H9 (cell line): ENCODE measurements at regions not wholly inside any gene's neighbourhood (a gene's known extent, or its start where the extent isn't known, plus 50 kb on each side); places are given as distances from the start of the nearest gene placed in this dataset.

Experiments used
- DNase-seq: peaks from one replicate; pipeline ENCODE4 v3.0.0-alpha.2; 2017
- H2AFZ ChIP-seq: one replicate; pipeline ENCODE4 v1.6.1; 2013; ENCODE audit warnings: mild to moderate bottlenecking, low read length, control low read depth, moderate library complexity
- H2AK5ac ChIP-seq: 2 replicates; pipeline ENCODE4 v1.6.1; 2013; ENCODE audit warnings: low read length, control low read depth, mixed read lengths; ENCODE audit not compliant: insufficient read length
- H2BK120ac ChIP-seq: one replicate; pipeline ENCODE4 v1.6.1; 2013; ENCODE audit warnings: low read depth, mild to moderate bottlenecking, low read length, control low read depth, inconsistent platforms; ENCODE audit not compliant: poor library complexity, severe bottlenecking
- H2BK12ac ChIP-seq: 2 replicates; pipeline ENCODE4 v1.6.1; 2013; ENCODE audit warnings: low read length, control low read depth, mixed read lengths, low read depth; ENCODE audit not compliant: insufficient read length
- H2BK15ac ChIP-seq: 2 replicates; pipeline ENCODE4 v1.6.1; 2013; ENCODE audit warnings: low read depth, low read length, control low read depth
- H2BK20ac ChIP-seq: one replicate; pipeline ENCODE4 v1.6.1; 2013; ENCODE audit warnings: low read depth, mild to moderate bottlenecking, low read length, control low read depth, inconsistent platforms; ENCODE audit not compliant: poor library complexity, severe bottlenecking
- H2BK5ac ChIP-seq: 2 replicates; pipeline ENCODE4 v1.6.1; 2013; ENCODE audit warnings: low read length, control low read depth, mixed read lengths; ENCODE audit not compliant: insufficient read length
- H3K14ac ChIP-seq: 2 replicates; pipeline ENCODE4 v1.6.1; 2013; ENCODE audit warnings: low read length, control low read depth; ENCODE audit not compliant: insufficient read depth
- H3K18ac ChIP-seq: 2 replicates; pipeline ENCODE4 v1.6.1; 2013; ENCODE audit warnings: low read depth, mild to moderate bottlenecking, mixed read lengths, low read length, control low read depth; ENCODE audit not compliant: insufficient read length
- H3K23ac ChIP-seq: 2 replicates; pipeline ENCODE4 v1.6.1; 2013; ENCODE audit warnings: low read length, control low read depth, mixed read lengths, low read depth; ENCODE audit not compliant: insufficient read length
- H3K23me2 ChIP-seq: 2 replicates; pipeline ENCODE4 v1.6.1; 2013; ENCODE audit warnings: low read depth, mild to moderate bottlenecking, mixed read lengths, low read length, control low read depth; ENCODE audit not compliant: insufficient read length, poor library complexity, severe bottlenecking
- H3K27ac ChIP-seq: 2 replicates; pipeline ENCODE4 v1.5.1; 2013; ENCODE audit warnings: low read length, control low read depth, mixed read lengths, low read depth; ENCODE audit not compliant: insufficient read length
- H3K27me3 ChIP-seq: 2 replicates; pipeline ENCODE4 v1.6.1; 2013; ENCODE audit warnings: low read length, control low read depth, inconsistent platforms; ENCODE audit not compliant: insufficient read depth
- H3K4ac ChIP-seq: 2 replicates; pipeline ENCODE4 v1.6.1; 2013; ENCODE audit warnings: low read depth, mild to moderate bottlenecking, control low read depth, inconsistent platforms, low read length, moderate library complexity
- H3K4me1 ChIP-seq: 2 replicates; pipeline ENCODE4 v1.6.1; 2013; ENCODE audit warnings: low read length, control low read depth, inconsistent platforms; ENCODE audit not compliant: insufficient read depth
- H3K4me2 ChIP-seq: 2 replicates; pipeline ENCODE4 v1.6.1; 2013; ENCODE audit warnings: low read length, control low read depth, mixed read lengths; ENCODE audit not compliant: insufficient read length, insufficient read depth
- H3K56ac ChIP-seq: 2 replicates; pipeline ENCODE4 v1.6.1; 2013; ENCODE audit warnings: low read depth, mild to moderate bottlenecking, mixed read lengths, low read length, control low read depth; ENCODE audit not compliant: insufficient read length
- H3K79me1 ChIP-seq: 2 replicates; pipeline ENCODE4 v1.6.1; 2013; ENCODE audit warnings: low read depth, mild to moderate bottlenecking, moderate library complexity, low read length, control low read depth, inconsistent platforms; ENCODE audit not compliant: insufficient read depth, poor library complexity, severe bottlenecking
- H3K79me2 ChIP-seq: 2 replicates; pipeline ENCODE4 v1.6.1; 2013; ENCODE audit warnings: low read length, control low read depth, inconsistent platforms; ENCODE audit not compliant: insufficient read depth
- H3K9ac ChIP-seq: 2 replicates; pipeline ENCODE4 v1.6.1; 2013; ENCODE audit warnings: low read length, control low read depth, mixed read lengths; ENCODE audit not compliant: insufficient read length; ENCODE audit errors: extremely low read depth
- H3K9me3 ChIP-seq: one replicate; pipeline ENCODE4 v1.6.1; 2013; ENCODE audit warnings: low read depth, low read length, inconsistent platforms; ENCODE audit not compliant: control insufficient read depth
- H3T11ph ChIP-seq: one replicate; pipeline ENCODE4 v1.6.1; 2013; ENCODE audit warnings: mild to moderate bottlenecking, low read length, control low read depth, inconsistent platforms
- H4K20me1 ChIP-seq: one replicate; pipeline ENCODE4 v1.6.1; 2013; ENCODE audit not compliant: control insufficient read depth, insufficient read length, insufficient read depth
- H4K5ac ChIP-seq: 2 replicates; pipeline ENCODE4 v1.6.1; 2013; ENCODE audit warnings: low read depth, mild to moderate bottlenecking, mixed read lengths, low read length, control low read depth; ENCODE audit not compliant: insufficient read length
- H4K8ac ChIP-seq: replicated peaks from 2 replicates; pipeline ENCODE4 v1.6.1; 2013; ENCODE audit warnings: low read length, control low read depth, mixed read lengths, low read depth; ENCODE audit not compliant: insufficient read length
- H4K91ac ChIP-seq: 2 replicates; pipeline ENCODE4 v1.6.1; 2013; ENCODE audit warnings: low read depth, mild to moderate bottlenecking, moderate library complexity, mixed read lengths, low read length, control low read depth; ENCODE audit not compliant: insufficient read length
- H3K27ac Mint-ChIP-seq, 3 experiments: 2 replicates in 2 of 3; 3 replicates in 1 of 3; pipeline ENCODE4 v1.8.0; 2020 to 2021; ENCODE audit warnings: mixed read lengths in 3 of 3, mild to moderate bottlenecking in 1 of 3, moderate library complexity in 1 of 3
- H3K27me3 Mint-ChIP-seq: 2 replicates; pipeline ENCODE4 v1.8.0; 2021; ENCODE audit warnings: low read depth, mild to moderate bottlenecking, moderate library complexity, mixed read lengths
- H3K36me3 Mint-ChIP-seq, 3 experiments: 2 replicates in 2 of 3; 3 replicates in 1 of 3; pipeline ENCODE4 v1.8.0; 2020 to 2021; ENCODE audit warnings: low read depth in 3 of 3, mixed read lengths in 3 of 3; ENCODE audit not compliant: insufficient read depth in 1 of 3
- H3K4me1 Mint-ChIP-seq, 2 experiments: 2 replicates each; pipeline ENCODE4 v1.8.0; 2020; ENCODE audit warnings: mixed read lengths in 2 of 2
- H3K4me3 Mint-ChIP-seq, 2 experiments: 2 replicates in 1 of 2; 3 replicates in 1 of 2; pipeline ENCODE4 v1.8.0; 2020 to 2021; ENCODE audit warnings: mild to moderate bottlenecking in 2 of 2, mixed read lengths in 2 of 2, moderate library complexity in 1 of 2
- H3K9me3 Mint-ChIP-seq, 2 experiments: 2 replicates in 1 of 2; 3 replicates in 1 of 2; pipeline ENCODE4 v1.8.0; 2020; ENCODE audit warnings: mild to moderate bottlenecking in 2 of 2, mixed read lengths in 2 of 2, moderate library complexity in 1 of 2
- CTCF ChIP-seq: fragments of 200-600 bp; sonication (generic); conservative IDR thresholded peaks from 3 replicates; pipeline ENCODE4 v1.8.0; 2021; ENCODE audit warnings: antibody characterized with exemption, mild to moderate bottlenecking
- WGBS: extraction: QIAGEN DNeasy Blood & Tissue Kit; methylation state at CpG from one replicate; pipeline ENCODE4 v1.1.7; 2013; ENCODE audit warnings: missing lambda C conversion rate, low lambda C conversion rate, mixed read lengths; ENCODE audit not compliant: insufficient read length; ENCODE audit errors: extremely low coverage; 5-methylcytosine and 5-hydroxymethylcytosine counted together

- Histone ChIP-seq H2BK15ac (no peak overlapping the region), H2BK20ac (no peak overlapping the region), H3K18ac (no peak overlapping the region), H2BK5ac (no peak overlapping the region), H3K14ac (no peak overlapping the region), H3K4me1 (no peaks in the 10 kb centered on the region; the same call in 1 of the 2 replicates), H3K79me2 (no peaks in the 10 kb centered on the region), H4K91ac (no peak overlapping the region), H2BK12ac (no peak overlapping the region), H3K27ac (no peak overlapping the region), H2BK120ac (no peak overlapping the region), H4K20me1 (no peaks in the 10 kb centered on the region), H4K8ac (no peak overlapping the region), H3K4me2 (no peak overlapping the region), H3K56ac (no peak overlapping the region), H3K4ac (no peak overlapping the region), H3T11ph (no peak overlapping the region), H3K27me3 (no peaks in the 10 kb centered on the region), H3K79me1 (no peaks in the 10 kb centered on the region), H3K23me2 (no peaks in the 10 kb centered on the region), H2AFZ (no peak overlapping the region), H2AK5ac (no peak overlapping the region), H4K5ac (no peak overlapping the region), H3K23ac (no peak overlapping the region), H3K9me3 (peaks cover 23% of the 10 kb centered on the region), H3K9ac (no peak overlapping the region)
- Mint-ChIP-seq H3K27me3 (peaks cover 4% of the 10 kb centered on the region; the same call in 1 of the 2 replicates), H3K36me3 (peaks cover 13 to 34% (median 28%) of the 10 kb centered on the region in 3 experiments), H3K27ac (no peak overlapping the region), H3K4me3 (no peak overlapping the region), H3K9me3 (peaks cover 48 to 49% of the 10 kb centered on the region in 2 experiments), H3K4me1 (peaks cover 7 to 8% of the 10 kb centered on the region in 2 experiments)
- no peak for DNase-seq
- TF ChIP-seq CTCF: no peak
- no CpG with 5 or more reads among the region's 1 CpG for WGBS
Measured at GRCh38 chr1:5093042-5093441, 438.6 kb downstream of the AJAP1 start.
